NCI-H2107 (cell line): ENCODE measurements at regions not wholly inside any gene's neighbourhood (a gene's known extent, or its start where the extent isn't known, plus 50 kb on each side); places are given as distances from the start of the nearest gene placed in this dataset.

ENCODE experiments used
- DNase-seq: peaks from one replicate; lab custom pipeline; 2025; lab: John Stamatoyannopoulos, UW

- no peak for DNase-seq
Observed at GRCh38 chr12:31867292-31867691, 91.9 kb upstream of the RESF1 start.

DNA sequence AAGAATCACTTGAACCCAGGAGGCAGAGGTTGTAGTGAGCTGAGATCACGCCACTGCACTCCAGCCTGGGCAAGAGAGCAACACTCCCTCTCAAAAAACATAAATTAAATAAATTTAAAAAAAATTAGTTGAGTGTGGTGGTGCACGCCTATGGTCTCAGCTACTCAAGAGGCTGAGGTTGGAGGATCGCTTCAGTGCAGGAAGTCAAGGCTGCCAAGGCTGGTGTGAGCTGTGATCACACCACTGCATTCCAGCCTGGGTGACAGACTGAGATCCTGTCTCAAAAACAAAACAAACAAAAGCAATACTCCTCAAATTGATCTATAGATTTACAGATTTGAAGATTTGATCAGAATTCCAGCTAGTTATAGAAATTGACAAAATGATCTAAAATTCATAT lies 92.7 kb upstream of the RESF1 start:
- no peak for DNase-seq

- DNase-seq, result no peak
Observed at GRCh38 chr12:31865023-31865422, 94.2 kb upstream of the RESF1 start.

- no peak for DNase-seq
Observed at GRCh38 chr12:31861360-31861759, 97.9 kb upstream of the RESF1 start.

GRCh38 chr12:31860401-31860800 lies 98.8 kb upstream of the RESF1 start:
- no peak for DNase-seq

- DNase-seq, result no peak
Observed at GRCh38 chr12:31859232-31859977, 99.8 kb upstream of the RESF1 start.

GRCh38 chr12:31855427-31855826 lies 103.8 kb upstream of the RESF1 start:
- DNase-seq, result no peak

DNA sequence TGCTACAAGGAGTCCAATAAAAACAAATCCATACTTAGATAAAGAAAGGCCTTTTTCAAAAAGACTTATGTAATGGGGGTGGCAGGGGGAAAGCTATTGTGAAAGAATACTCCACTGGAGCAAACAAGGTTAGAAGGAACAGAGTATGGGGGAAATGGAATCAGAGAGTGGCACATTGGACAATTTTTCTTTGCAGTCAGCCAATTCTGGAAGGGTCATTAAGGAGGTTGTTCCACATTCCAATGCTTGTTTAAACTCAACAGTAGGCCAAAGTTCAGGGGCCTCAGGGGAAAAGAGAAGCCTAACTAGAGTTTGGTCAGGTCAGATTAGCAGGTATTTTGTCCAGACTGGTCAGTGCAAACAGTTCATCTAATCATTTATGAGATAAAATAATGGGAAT lies 105.2 kb upstream of the RESF1 start:
- DNase-seq, result no peak

- DNase-seq, result no peak
Observed at GRCh38 chr12:31853520-31853919, 105.7 kb upstream of the RESF1 start.

DNA sequence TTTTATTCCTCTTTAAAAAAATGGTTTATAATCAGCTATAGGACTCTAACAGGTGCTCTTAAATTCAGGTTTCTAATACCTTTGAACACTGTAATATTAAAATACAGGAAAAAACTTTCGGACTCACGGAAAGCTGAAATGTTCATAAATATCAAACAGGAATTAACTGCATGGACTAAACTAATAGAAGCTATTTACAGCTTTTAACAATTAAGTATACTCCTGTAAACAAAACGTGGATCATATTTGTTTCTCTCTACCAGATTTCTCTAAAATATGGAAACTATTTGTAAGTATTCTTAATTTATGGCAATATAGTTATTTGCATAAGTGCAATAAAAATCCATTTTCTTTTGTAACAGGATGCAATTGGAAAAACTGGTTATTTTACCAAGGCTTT lies 108.9 kb upstream of the RESF1 start:
- DNase-seq, result no peak

DNA sequence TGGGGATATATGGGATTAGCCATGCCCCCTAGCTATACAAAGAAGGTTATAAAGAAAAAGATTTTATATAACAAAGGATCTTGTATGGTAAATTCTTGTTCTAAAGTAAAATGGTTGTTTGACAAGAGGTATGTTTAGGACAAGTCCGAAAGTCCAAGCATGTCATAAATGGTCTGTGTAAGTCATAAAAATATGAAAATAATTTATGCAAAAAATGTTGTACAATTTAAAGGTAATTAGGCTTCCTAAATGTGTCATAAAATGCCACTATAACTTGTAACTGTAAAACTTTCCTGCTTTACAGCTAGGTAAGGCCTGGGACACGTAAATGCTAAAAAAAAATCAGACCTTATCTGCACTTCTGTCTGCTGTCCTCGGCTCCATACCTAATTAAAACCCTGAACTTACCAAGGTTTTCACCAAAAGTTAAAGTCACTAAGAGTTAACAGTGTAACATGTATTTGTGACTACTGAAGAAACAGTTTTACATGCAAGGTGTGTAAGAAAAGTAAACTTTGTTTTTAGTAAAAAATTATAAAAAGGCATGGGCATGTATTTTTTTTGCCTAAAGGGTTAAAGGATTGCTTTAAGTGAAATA lies 110.0 kb upstream of the RESF1 start:
- no peak for DNase-seq

DNA sequence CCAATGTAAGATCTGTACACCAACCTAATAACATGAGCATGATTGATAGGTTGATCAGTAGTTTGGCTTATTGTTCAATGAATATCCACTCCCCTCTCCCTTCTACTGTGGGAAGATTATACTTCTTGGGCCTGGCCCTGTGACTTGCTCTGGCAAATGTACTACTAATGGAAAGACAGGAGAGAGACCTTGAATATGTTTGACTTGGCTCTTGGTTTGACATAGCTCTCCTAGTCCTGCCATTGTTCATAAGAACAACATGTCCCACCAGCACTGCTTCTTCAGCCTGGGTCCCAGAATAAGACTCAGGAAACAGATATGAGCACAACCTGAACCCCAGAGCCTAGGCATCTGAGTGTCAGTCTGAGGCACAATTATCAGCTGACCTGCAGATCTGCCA lies 112.8 kb upstream of the RESF1 start:
- DNase-seq, result no peak

GRCh38 chr12:31845613-31846322 lies 113.4 kb upstream of the RESF1 start:
- DNase-seq, result no peak

GRCh38 chr12:31843398-31844095 lies 114.7 kb upstream of the AMN1 start:
- DNase-seq, result no peak

- no peak for DNase-seq
Observed at GRCh38 chr12:31837913-31838312, 109.1 kb upstream of the AMN1 start.

DNA sequence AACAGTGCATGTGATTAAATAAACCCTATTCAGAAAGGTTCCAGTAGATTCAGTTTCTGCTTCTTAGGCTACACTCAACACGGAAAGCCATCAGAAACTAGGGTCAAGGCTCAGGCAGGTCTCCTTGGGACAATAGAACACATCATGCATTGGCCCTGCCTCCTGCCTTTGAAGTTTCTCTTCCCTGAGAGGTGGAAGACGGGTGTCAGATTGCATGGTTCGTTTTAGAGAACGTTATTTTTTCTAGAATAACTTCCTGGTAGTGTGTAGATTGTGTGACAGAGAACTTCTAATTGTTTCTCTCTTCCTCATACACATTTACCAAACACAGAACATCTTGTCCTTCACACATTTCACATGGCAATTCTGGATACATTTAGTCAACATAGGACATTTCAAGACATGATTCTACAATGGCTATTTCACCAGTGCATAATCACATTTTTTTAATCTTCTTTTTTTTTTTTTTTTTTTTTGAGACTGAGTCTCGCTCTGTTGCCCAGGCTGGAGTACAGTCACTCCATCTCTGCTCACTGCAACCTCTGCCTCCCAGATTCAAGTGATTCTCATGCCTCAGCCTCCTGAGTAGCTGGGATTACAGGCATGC lies 106.6 kb upstream of the AMN1 start:
- no peak for DNase-seq

GRCh38 chr12:31834150-31834549 lies 105.3 kb upstream of the AMN1 start:
- DNase-seq, result no peak

DNA sequence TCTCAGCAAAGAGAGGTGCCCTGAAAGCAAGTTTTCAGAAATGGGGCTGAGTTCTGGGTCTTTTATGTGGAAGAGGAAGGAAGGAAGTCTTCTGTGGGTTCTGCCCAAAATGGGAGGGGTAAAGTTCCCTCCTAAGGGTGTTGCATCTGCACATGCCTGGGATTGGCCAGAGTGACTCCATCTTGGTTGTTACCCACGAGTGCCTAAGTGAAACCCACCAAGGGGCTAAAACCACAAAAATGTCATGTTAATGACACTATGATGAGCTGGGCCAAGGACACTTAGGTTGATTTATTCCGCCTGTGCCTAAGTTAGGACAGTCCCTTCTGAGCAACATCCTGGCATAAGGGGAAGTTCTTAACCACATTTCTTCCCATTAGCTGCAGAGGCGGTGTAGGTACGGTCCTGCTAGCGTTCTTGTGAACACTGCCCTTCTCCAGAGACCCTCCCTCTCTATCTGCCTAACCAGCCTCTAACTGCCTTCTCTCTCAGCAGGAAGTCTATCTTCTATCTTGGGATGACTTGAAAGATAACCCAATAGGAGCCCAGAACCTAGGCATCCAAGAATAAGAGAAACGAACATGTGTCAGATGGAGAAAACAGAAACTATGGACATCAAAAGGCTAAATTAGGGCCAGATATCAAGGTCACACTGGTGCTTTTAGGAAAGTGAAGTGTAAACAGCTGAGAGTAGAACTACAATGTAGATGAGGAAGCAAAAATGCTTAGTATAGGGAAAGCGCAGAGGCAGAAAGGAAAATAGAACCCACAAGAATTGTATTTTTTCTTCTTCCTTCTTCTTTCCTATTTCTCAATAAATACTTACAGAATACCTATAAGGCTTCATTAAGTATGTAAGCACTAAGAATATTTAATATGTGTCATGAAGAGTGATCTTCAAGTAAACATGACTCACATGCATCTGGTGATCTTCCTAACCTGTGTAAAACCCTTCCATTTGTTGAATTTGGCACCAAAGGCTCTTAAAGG lies 104.2 kb upstream of the AMN1 start:
- no peak for DNase-seq

- no peak for DNase-seq
Observed at GRCh38 chr12:31828071-31828470, 99.2 kb upstream of the AMN1 start.

GRCh38 chr12:31822761-31823160 lies 93.9 kb upstream of the AMN1 start:
- DNase-seq, result no peak

DNA sequence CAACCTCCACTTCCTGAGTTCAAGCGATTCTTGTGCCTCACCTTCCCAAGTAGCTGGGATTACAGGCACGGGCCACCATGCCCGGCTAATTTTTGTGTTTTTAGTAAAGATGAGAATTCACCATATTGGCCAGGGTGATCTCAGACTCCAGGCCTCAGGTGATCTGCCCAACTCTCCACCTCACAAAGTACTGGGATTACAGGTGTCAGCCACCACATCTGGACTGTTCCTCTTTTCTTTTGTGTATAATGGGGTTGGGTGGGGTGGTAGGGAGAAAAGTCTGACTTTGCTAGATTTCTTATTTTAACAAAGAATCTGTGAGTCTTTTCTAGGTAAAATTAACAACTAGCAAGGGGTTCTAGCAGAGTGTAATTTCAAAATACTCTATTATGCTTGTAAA lies 92.7 kb upstream of the AMN1 start:
- no peak for DNase-seq
